HG02678 (cell line): ENCODE measurements at regions not wholly inside any gene's neighbourhood (a gene's known extent, or its start where the extent isn't known, plus 50 kb on each side); places are given as distances from the start of the nearest gene placed in this dataset.
"Not testable (repeated sequence)": the region's sequence is repeated elsewhere in the genome, so short reads cannot be mapped to it uniquely, and the experiment has no call there.

ENCODE experiments used
- ATAC-seq: cut with Tn5 transposase; IDR thresholded peaks from one replicate; pipeline ENCODE4 v1.9.1; 2021; ENCODE audit warnings: mild to moderate bottlenecking, moderate library complexity; ENCODE audit not compliant: unreplicated experiment

DNA sequence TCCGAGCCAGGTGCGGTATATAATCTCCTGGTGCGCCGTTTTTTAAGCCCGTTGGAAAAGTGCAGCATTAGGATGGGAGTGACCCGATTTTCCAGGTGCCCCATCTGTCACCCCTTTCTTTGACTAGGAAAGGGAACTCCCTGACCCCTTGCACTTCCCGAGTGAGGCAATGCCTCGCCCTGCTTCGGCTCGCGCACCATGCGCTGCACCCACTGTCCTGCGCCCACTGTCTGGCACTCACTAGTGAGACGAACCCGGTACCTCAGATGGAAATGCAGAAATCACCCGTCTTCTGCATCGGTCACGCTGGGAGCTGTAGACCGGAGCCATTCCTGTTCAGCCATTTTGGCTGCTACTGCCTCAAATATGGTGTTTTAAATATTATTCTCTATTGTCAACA is 198.0 kb downstream of the MEIS1 start:
- not testable (repeated sequence) for ATAC-seq

DNA sequence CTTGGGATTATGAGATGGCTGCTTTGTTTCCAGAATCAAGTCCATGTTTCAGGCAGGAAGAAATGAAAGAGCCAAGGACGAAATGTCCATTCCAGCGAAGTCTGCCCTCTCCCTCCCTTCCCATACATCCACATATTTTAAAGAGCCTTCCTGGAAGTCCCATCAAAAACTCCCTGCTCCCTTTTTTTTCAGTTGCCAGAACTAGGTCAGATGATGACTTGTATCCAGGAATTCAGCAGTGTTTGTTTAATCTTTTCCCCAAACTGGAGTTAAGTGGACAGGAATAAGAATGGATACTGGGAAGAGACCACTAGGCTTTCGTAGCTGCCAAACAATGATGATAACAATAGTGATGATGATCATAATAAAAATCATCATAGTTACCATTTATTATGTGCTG is 198.7 kb downstream of the MEIS1 start:
- no peak for ATAC-seq

DNA sequence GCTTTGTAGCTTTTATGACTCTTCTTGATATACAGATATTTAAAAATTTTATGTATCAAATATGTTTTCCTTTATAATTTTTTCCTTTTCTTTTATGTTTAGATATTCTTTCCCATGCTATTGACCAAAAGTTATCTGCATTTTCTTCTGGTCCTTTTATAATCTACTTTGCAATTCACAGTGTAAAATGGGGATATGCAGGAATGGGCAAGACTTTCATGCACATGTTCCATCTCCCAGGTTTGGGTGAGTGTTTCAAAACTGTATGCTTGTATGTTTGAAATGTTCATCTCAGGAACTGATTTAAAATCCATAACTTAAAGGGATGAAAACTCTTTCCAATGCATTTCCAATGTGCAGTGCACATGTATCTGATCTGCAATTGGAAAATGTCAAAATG is 199.9 kb downstream of the MEIS1 start:
- ATAC-seq = no peak

DNA sequence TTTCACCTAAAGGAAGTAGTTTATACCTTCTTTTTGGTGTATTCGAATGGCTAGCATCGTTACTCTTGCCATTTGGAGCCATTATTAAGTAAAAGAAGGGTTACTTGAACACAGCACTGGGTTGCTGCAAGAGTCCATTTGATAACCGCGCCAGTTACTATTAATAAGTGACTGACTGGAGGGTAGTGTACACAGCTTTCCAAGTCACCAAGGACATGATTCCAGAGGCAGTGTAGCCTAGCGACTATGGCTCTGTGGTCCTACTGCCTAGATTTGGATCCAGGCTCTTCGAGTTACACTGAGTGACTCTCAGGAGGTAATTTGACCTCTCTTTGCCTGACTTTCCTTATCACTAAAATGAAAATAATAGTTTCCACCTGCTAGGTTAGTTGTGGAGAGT is 206.8 kb downstream of the MEIS1 start:
- no peak for ATAC-seq

DNA sequence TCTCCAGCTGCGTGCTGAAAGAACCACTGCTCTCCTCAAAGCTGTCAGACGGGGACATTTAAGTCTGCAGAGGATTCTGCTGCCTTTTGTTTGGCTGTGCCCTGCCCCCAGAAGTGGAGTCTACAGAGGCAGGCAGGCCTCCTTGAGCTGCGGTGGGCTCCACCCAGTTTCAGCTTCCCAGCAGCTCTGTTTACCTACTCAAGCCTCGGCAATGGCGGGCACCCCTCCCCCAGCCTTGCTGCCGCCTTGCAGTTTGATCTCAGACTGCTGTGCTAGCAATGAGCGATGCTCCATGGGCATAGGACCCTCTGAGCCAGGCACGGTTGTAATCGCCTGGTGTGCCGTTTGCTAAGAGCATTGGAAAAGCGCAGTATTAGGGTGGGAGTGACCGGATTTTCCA is 213.2 kb downstream of the MEIS1 start:
- not testable (repeated sequence) for ATAC-seq

DNA sequence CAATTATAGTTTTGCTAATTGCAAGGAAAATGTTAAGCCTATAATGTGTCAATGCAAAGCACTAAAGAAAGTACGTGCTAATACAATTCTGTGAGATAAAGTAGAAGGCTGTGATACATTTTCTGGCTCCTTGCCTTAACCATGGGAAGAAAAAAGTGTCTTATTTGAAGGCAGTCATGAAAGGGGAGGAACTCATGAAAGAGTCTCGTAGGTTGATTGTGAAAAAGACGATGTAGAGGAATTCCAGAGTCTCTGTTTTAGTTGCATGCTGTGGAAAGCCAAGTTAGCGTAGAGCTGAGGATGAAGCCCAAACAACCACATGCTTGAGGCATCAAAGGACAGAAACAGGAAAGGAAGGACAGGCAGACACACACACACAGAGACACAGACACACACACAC is 214.1 kb downstream of the MEIS1 start:
- no peak for ATAC-seq

DNA sequence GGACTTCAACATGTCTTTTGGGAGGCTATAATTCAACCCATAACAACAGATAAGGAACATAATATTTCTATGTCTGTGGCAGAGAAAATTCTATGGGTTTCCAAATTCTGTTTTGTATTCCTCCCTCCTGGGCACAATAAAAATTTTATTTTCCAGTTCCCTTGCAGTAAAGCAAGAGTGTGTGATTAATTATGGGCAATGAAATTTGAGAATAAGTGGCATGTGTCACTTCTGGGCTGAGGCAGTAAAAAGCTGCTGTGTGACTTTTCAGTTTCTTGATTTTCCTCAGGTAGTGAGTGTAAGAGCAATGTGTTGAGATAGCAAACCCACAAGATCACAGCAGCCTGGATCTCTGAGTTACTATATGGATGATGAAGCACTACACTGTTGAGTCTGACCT is 216.4 kb downstream of the MEIS1 start:
- ATAC-seq = no peak

DNA sequence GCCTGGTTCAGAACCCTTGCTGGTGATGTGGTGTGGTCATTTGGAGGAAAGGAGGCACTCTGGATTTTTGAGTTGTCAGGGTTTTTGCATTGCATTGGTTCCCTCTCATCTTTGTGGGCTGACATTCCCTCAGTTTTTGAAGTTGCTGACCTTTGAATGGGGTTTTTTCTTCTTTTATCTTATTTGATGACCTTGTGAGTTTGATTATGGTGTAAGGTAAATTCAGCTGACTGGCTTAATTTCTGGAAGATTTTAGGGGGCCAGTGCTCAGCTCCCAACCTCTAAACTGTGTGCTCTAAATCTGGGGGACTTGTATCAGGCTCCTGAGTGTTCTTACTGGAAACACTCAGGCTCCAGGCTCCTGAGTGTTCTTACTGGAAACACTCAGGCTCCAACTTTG is 225.9 kb downstream of the MEIS1 start:
- ATAC-seq = no peak

DNA sequence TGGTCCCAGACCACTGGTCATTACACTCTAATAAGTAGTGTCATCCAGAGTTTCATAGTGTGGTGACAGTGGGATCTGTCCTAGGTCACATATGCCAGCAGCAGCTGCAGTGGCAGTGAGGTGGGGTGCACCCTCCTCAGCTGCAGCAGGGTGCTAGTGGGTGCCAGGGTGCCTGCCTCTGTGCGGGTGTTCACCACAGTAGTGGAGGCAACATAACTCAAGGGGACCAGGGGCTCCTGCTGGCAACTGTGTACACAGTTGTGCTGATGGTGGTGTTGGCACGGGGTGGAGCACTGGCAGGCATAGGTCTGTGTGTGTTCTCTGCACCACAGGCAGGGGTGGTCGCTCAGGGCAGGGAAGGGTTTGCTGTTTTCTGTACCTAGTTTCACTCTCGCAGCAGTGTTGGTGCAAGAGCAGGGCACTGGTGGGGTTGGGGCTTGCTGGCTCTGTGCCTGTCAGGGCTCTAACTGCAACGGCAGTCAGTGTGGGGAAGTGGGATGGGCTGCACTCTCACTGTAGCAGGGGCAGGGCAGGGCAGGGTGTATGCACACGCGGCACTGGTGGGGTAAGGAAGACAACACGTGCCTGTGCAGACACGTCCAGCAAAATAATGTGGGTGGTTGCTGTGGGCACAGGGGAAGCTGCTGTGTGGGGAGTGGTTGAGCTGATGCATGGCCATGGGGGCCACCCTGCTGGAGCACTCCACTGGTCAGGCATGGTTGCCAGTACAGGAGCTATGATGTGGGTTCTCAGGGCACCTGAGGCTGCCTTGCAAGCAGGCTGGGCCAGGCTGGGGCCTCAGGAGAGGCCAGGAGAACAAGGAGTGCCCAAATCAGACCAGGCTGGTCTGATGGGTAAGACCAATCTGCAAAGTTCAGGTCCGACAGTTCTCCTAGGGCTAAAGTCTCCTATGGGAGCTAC is 226.6 kb downstream of the MEIS1 start:
- ATAC-seq = no peak

DNA sequence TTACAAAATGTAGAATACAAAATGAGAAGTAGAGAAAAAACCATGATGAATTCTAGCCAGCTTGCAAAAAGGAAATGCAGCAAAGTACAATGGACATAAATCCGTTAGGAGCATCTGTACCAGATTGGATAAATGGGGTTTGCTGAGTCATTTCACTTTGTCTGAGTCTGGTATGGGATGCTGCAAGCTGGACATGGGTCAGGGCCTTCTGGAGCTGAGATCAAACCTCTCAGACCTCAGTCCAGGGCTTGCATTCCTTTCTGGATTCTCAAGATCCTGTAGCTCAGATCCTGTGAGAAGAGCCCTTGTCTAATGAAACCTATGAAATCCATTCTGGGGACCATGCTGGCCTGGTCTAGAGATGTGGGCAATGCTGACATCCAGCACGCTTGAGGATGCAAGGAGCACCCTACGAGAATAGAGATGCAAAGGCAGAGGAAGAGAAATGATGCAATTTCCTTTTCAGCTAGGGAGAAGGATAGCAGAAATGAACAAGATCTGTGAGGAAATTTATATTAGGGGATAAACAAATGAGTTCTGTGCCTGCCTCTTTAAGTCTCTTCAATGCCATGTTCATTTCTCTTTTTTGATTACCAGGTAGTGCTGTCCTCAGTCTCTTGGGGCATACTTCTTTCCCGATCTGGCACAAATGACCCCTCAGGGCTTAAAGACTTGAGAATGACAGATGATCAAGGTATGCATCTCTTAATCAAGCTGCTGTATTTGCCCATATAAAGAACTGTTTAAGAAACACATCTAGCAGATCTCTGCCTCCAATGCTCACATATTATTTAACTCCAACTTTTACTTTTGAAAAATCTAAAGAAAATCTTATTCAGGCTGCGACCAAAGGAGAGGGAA is 230.4 kb downstream of the MEIS1 start:
- no peak for ATAC-seq

DNA sequence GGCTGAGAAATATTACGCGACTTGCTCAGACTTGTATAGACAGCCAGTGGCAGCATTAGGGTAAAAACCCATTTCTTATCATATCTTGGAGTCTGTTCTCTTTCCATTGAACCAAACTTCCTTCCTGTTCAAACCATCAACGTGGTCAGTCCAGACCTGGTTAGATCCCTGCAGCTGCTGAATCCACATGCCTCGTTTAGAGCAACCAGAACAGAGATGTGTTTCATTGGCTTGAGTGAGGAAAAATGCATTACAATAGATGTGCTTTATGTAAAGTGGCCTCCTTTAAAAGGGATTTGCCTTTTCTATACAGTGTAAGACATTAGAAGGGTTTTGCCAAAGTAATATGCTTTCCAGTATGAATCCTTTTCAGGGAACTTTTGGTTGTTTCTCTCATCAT is 232.4 kb downstream of the MEIS1 start:
- no peak for ATAC-seq

DNA sequence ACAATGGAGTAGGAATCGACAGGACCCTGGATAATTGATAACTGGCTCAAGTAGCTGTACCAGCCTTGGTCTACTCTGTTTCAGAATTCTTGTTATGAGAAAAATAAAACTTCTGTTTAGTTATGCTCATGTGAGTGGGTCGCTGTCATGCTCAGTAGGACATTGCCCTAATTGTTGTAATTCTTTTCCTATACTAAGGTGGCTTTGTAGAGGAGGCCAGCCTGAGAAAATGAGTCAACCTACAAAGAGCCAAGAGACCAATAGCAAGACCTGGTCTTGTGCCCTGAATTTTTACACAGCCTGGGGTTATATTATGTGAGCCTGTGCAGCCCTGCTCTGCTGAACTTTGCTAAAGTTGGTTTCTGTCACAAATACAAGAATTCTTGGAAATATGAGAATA is 238.4 kb downstream of the MEIS1 start:
- no peak for ATAC-seq

DNA sequence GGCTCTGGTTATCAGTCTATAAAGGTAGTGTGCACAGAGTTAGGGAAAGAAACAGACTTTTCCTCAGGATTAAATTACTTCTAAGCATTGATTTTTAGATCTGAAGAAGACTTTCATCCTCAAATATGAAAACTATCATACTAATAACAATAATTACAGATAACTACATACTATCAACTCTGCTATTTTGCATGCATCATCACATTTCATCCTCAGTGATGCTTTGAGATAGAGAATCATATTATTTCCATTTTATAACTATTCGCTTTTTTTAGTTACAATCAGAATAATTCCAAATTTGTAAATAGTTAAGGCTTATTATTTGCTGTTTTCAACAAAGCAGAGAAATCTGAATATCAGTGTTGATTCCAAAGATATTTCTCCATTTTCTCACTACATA is 239.2 kb downstream of the MEIS1 start:
- ATAC-seq = no peak

DNA sequence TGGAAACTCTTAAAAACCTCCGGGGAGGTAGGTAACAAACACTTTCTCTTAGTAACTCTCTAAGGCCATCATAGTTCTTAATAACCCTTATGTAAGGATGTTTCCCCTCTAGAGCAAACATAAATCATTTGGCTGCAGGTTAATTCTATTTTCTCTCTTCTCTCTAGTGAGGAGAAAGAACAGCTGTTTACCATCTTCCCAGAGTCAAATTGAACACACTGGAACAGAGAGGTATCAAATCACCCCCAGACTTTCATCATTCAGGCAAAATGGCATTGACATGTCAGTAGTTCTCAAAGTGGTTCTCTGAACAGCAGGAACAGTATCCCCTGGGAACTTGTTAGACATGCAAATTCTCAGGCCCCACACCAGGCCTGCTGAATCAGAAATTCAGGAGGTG is 240.7 kb downstream of the MEIS1 start:
- no peak for ATAC-seq

DNA sequence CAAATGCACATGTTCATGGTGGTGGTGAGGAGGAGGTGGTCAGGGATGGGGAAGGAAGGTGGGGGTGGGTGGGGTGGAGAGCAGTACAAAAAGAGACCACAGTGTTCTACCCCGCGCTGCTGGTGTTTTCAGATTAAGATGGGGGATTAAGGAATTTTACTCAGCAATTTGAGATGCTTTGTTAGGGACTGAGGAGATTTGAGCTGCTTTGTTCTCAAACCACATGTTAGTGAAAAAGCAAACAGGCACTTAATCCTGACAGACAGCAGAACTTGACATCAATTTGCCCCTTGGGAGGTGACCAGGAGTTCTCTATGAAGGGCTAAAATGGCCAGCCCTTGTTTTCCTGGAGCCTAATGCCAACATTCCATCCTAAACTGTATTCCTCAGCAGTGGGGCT is 244.5 kb downstream of the MEIS1 start:
- ATAC-seq = no peak

DNA sequence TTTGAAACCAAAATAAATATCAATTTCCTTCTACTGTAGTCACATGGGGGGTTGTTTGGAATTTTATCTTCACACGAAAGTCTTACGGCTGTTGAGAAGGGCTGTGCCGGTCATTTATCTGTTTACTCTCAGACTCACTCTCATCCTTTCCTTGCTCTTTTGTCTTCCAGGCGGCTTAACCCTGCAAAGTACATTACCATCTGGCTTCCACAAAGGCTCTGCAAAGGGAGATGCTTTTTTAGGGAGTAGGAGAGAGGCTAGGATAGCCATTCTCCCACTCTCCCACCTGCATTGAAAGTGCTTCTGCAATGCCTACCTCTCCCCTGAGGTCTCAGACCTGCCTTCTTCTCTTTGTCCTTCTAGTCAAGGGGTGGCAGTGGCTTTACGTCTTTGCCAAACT is 247.6 kb downstream of the MEIS1 start:
- no peak for ATAC-seq

DNA sequence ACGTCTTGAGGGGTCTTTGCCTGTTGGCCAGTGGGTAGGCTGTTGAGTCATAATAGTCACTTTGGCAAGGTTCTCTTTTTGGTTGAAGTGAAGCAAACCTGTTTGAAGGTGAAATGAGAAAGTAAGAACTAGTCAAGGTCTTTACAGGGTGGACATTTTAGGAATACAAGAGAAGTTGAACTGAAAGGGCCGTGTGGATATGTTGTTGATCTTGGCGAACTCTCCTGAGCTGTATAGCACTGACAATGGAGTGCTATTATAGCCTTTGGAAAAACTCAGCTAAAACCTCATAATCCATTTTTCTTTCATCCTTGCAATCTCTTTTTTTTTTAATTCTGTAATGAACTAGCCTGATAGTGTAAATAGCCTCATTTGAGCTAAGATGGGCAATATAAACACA is 248.1 kb downstream of the MEIS1 start:
- ATAC-seq = no peak

DNA sequence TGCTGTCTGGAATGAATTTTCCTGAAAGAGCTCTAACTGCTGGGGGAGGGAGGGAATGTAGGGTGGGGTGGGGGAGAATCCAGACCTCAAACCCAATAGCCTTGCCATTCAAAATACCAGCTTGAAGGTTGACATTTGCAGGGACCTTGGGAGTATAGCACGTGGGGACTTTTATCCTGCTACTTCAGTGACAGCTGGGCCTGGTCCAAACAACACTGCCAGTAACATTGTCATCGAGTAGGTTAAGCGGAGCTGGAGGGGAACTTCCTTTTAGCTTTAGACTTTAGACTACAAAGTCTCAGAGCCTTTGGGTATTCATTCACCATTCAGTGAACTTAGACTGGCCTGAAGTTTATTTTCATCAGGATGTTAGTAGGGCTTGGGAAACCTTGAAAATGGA is 248.7 kb downstream of the MEIS1 start:
- ATAC-seq = no peak

DNA sequence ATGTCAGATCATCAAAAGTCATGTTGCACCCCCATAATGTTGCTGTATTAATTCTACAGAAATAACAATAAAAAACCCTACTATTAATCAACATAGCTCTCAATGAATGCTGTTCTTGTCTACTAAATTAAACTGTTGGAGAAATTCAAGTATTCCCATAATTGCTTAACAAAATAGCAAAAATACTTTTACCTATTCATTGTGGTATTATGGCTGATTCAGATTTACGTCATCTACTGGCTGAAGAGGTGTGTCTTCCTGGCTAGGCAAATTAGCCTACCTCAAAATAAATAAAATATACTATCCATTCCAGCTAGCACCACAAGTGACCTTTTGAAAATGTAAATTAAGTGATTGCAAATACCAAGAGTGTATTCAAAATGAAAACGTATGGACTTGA is 249.4 kb downstream of the MEIS1 start:
- no peak for ATAC-seq

DNA sequence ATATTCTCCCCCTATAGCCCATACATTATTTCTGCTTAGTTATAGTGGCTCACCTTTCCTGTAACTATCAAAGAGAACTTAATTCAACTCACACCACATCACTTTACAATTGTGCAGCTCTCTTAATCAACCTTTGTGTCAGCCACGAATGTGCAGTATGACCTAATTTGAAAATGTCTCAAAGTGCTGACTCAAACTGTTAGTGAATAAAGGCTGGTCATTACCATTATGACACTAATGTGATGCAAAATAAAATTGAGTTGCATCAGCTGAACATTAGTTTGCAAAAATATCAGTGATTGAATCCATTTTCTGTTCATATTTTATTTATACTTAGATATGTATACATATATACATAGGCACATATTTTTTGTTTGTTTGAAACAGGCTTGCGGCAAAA is 251.8 kb downstream of the MEIS1 start:
- ATAC-seq = no peak

DNA sequence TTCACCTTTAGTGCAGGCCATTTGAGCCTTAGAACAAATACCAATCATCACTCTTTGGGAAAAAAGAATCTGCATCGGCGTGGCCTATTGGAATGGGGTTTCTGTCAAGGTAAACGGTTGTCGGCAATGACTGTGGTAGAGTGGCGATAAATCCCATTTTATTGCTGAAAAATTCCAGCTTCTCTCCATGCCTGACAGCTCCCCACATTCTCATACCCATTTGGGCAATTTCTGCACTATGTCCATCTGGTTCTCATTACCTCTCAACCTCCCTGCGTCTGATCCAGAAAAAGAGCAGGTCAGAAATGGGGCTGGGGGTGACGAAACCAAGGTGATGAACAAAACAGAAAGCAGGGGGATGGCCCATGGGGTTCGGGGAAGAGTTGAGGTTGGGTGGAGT is 254.0 kb downstream of the MEIS1 start:
- no peak for ATAC-seq

DNA sequence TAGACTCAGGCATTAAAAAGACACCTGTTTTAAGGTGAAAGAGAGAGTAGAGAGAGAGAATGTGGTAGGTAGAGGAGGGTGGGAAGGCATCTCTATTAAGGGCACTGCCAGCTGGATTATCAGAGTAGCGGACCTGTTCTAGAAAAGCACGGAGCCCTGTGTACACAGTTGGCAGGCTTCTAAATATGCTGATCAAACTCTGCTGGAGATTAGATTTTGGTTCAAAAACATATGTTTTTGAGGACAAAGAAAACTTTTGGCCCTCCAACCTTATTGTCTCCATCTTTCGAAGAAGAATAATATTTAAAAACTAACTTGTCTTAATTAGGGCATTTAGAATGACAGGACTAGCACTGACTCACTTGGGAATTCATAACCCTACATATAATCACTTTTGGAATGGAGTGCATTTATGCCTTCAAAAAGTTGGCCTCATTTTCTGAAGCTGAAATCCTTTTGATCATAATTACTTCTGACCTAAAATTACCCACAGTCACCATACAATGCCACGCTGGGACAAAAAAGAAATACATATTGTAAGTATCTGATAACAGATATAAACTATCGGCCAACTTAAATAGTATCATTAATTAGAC is 254.6 kb downstream of the MEIS1 start:
- ATAC-seq = no peak
